GM10266 (cell line): ENCODE measurements at regions not wholly inside any gene's neighbourhood (a gene's known extent, or its start where the extent isn't known, plus 50 kb on each side); places are given as distances from the start of the nearest gene placed in this dataset.
"Not testable (repeated sequence)": the region's sequence is repeated elsewhere in the genome, so short reads cannot be mapped to it uniquely, and the experiment has no call there.

Experiments
- DNase-seq: peaks from one replicate; pipeline ENCODE4 v3.0.0; 2012; ENCODE audit errors: extremely low spot score
- CTCF ChIP-seq: IDR thresholded peaks from 2 replicates; pipeline ENCODE4 v1.5.1; 2012; ENCODE audit warnings: mild to moderate bottlenecking, low read depth; ENCODE audit not compliant: control insufficient read depth, insufficient read depth; ENCODE audit errors: missing control alignments

GRCh38 chr12:131539381-131539780 is 171.5 kb upstream of the SFSWAP start:
- TF ChIP-seq CTCF = no peak
- no peak for DNase-seq

- no peak for DNase-seq
- TF ChIP-seq CTCF = no peak
Observed at GRCh38 chr12:131540138-131540623, 170.7 kb upstream of the SFSWAP start.

GRCh38 chr12:131541512-131541911 is 169.4 kb upstream of the SFSWAP start:
- not testable (repeated sequence) for DNase-seq

GRCh38 chr12:131542351-131542750 is 168.5 kb upstream of the SFSWAP start:
- no peak for TF ChIP-seq CTCF
- no peak for DNase-seq

GRCh38 chr12:131543040-131543439 is 167.8 kb upstream of the SFSWAP start:
- no peak for TF ChIP-seq CTCF
- DNase-seq = no peak

- DNase-seq = no peak
- TF ChIP-seq CTCF = no peak
Observed at GRCh38 chr12:131547555-131547954, 163.3 kb upstream of the SFSWAP start.

- TF ChIP-seq CTCF = no peak
- DNase-seq = no peak
Observed at GRCh38 chr12:131550121-131550520, 160.8 kb upstream of the SFSWAP start.

- TF ChIP-seq CTCF = no peak
- no peak for DNase-seq
Observed at GRCh38 chr12:131551675-131552491, 159.0 kb upstream of the SFSWAP start.
